Stimulated activated CD8-positive, alpha-beta memory T cell treated with anti-CD3 and anti-CD28 coated beads, Interleukin-7, amount 100 ng/mL, for 24 hours (primary cell): ENCODE measurements at regions not wholly inside any gene's neighbourhood (a gene's known extent, or its start where the extent isn't known, plus 50 kb on each side); places are given as distances from the start of the nearest gene placed in this dataset.
"Not testable (repeated sequence)": the region's sequence is repeated elsewhere in the genome, so short reads cannot be mapped to it uniquely, and the experiment has no call there.

ENCODE experiments used
- DNase-seq: peaks from one replicate; pipeline ENCODE4 v3.0.0-alpha.2; 2020; ENCODE audit warnings: low read depth

DNA sequence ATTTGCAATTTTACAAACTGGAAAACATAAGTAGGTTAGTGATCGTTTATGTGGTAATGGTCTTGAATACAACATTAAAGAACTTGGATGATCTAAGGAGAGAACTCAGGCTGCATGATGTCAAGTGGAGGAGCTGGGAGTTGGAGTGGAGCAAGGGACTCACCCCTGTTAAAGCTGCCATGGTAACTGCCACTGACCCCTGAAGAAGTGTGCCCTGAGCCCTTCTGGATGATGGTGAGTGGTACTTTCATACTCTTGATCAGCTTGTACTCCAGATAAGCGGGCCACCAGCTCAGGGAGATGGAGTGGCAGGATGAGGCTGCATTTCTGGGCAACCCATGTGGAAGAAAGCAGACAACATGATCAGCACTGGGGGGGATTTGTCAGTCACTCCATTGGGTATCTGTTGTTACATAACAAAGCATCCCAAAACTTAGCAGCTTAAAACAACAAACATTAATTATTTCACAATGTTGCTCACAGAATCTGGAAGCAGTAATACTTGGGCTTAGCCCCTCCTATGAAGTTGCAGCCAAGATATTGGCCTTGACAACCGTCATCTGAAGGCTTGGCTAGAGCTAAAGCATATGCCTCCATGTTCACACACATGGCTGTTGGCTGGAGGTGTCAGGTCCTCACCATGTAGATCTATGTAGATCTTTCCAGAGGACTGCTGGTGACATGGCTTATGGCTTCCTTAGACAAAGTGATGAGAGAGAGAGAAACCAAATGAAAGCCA lies 213.8 kb downstream of the DUSP10 start:
- no peak for DNase-seq

DNA sequence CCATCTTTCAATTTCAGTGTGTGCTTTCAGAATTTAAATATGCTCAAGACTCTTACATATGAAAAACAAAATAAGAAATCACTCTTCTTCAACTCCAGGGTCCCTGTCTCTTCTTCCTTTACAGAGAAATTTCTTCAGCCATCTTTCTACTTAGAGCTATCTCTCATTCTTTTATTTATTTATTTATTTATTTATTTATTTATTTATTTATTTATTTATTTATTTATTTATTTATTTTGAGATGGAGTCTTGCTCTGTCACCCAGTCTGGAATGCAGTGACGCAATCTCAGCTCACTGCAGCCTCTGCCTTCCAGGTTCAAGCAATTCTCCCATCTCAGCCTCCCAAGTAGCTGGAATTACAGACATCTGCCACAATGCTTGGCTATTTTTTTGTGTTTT lies 211.7 kb downstream of the DUSP10 start:
- DNase-seq: not testable (repeated sequence)

DNA sequence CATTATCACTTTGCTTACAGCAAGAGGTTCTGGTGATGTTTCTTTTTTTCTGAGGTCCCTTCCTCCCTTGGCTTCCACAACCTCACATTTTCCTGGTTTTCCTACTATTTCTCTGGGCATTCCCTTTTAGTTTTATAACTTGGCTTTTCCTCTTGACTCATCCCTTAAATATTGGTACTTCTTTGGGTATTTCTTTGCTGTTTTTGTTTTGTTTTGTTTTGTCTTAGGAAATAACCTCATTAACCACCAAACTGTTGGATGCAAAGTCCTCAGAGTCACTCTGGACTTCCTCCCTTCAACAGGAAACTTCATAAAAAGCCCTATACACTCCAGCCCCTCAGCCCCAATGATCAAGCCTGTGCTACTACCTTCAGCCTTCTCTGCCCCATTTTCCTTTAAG lies 211.1 kb downstream of the DUSP10 start:
- no peak for DNase-seq

DNA sequence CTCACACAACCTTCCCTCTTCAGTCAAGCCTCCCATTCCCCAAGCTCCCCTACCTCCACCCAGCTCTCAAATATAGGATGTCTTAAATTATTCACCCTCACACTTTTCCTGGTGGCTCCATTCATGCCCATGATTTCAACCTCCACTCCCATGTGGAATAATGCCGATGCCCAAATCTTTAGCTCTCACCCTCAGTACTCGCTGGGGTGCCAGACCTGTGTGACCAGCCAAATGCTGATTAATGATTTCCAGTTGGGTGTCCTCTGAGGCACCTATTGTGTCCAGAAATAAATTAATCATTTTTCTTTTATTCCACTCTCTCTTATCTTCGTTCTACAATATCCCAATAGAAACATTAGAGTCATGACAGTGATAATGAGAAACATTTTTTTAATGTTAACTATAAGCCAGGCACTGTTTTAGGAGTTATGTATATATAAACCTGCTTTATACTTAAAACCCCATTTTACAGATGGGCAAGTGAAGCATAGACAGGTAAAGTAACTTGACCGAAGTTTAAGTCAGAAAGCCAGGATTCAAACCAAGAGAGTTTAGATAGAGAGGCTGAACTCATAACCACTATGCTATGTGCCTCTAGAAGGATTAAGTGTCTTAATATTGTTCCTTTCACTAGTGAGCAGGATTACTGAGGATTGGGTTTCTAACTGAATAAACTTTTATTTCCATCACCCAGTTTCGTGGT lies 209.7 kb downstream of the DUSP10 start:
- no peak for DNase-seq

DNA sequence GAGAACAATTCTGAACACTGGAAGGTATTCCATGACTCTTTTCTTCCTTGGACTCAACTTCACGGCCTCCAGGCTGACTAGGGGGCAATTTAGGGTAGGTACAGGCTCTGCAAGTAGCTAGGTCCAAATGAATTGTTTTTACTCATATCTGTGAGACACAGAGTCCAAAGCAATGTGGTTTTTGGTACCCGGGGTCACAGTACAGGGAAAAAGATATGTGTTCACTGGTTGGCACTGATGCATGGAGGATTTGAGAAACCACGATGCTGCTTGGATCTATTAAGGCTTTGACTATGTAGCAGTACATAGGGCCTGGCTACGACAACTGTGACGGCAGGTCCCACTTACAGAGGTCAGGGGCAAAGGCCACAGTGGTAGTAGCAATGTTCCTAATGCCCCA lies 200.6 kb downstream of the DUSP10 start:
- DNase-seq: no peak

DNA sequence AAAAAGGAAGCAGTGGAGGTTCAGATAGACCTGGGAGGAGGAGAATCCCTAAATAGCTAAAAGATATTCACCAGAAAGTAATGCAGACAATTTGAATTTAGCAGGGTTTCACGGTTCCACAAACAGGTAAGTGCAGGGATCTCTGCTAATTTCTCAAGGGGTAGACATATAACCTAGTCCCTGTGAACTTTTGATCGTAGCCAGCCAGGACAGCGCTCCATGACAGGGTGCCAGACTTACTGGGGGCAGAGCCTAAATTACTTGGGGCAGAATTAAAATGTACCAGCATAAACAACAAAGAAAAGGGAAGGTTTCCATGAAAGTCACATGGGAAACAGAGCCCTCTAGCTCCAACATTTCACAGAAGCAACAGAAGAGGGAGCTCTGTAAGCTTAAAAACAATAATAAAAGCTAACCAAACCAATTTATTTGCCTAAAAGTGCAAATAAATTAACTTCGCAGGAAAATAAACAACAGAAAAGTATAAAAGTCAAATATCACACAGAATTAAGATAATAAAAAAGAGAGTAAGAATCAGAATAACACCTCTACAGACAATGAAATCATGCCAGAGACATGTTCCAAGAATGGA lies 198.3 kb downstream of the DUSP10 start:
- DNase-seq: no peak

DNA sequence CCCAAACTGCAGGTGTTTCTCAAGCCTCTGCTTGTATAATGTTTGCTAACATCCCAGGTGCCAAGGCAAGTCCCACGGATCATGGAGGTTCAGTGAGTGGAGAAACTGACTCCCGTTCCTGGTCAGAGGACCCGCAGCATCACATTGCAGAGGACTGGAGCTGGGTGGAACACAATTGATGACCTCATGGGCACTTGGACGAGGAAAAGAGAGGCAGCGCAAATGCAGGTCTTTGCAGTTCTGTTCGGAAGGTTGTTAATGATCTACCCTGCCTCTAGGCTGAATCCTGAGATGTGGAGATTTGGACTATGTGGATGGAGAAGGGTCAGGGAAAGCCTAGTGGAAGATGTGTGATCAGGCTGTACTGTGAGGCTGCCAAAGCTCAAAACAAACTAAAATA lies 192.9 kb downstream of the DUSP10 start:
- no peak for DNase-seq

DNA sequence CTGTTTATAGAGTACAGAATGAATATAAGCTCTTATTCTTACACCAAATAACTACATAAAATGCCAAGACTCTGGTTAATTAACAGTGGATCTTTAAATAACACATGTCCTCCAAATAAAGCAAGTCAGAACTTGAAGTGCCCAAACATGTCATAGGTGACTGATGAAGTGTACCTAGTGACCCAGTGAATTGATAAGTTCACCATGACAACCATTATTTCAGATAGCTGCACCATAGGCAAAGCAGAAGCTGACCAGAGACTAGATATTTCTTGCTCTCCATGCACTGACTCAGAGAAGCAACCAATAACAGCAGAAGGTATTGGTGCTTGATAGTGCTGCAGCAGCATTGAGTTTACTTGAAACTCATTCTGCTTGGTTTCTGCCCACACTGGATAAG lies 192.1 kb downstream of the DUSP10 start:
- no peak for DNase-seq

DNA sequence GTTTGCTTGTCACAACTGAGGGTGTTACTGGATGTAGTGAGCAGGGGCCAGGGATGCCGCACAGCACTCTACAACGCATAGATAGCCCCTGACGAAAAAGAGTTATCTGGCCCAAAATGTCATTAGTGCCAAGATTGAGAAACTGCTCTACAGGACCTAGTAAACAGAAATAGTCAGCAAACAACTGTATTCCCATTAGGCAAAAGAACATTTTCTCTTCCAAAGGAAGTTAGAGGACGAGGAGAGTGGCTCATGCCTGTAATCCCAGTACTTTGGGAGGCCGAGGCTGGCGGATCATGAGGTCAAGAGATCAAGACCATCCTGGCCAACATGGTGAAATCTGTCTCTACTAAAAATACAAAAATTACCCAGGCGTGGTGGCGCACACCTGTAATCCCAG lies 189.1 kb downstream of the DUSP10 start:
- not testable (repeated sequence) for DNase-seq

DNA sequence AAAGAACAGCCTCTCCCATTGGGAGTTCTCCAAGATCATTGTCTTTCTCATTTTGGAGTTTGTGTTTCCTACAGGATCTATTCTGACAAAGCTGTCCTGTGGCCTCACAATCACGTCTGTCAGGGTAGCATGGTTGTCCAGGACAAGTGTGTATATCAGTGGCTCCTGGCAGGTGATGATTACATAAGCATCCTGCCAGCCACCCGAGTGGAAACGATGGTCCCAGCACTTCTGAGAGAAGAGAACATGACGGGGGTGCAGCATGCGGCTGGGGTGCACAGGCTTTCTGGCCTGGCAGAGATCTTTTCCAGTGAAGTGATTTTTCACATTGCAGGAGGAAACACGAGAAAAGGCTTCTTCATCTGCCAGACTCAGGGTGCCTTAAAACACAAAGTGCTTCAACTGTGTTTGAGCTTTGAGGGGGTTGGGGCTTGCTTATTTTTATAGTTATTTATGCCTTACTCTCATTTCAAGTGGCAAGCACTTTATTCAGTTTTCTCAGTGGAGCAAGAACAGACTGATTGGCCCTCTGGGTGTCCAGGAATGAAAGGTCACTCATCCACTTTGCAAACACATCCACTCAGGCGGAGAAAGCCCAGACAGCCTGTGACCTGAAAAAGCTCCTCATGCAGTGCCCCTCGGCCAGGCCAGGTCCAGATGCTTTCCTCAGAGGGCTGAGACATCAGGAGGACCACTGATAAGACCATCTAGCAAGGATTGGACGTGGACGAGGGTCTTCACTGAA lies 186.0 kb downstream of the DUSP10 start:
- DNase-seq: no peak

DNA sequence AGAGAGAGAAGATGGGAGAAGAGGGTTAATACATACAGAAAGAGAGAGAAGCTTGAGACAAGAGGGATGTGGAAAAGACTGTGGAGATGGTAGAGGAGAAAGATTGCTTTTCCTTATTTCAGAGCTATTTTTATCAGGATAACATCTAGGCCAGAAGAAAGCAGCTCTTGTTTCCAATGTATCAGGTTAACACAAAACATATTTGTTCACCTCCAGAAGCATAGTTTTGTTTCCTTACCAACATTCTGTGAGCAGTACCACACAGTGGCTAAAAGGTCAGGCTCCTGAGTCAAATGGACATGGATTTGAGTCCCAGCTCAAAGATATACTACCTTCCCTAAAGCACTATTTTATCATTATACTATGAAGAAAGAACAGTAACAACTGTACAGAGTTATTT lies 185.5 kb downstream of the DUSP10 start:
- no peak for DNase-seq

DNA sequence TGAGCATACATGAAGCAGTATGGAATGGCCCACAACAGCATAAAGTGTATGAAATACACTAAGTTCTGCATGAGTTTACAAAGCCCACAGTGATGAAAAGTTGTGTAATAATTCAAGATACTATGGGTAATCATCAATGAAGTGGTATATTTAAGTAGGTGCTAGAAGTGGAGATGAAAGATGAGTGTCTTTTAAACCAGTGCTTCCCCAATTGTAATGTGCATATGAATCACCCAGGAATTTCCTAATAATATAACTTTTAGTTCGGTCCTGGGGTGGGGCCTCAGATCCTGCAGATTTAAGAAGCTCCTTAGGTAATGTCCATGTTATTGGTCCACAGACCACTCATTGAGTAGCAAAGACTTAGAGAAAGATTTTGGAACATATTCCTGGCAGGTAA lies 184.9 kb downstream of the DUSP10 start:
- no peak for DNase-seq

DNA sequence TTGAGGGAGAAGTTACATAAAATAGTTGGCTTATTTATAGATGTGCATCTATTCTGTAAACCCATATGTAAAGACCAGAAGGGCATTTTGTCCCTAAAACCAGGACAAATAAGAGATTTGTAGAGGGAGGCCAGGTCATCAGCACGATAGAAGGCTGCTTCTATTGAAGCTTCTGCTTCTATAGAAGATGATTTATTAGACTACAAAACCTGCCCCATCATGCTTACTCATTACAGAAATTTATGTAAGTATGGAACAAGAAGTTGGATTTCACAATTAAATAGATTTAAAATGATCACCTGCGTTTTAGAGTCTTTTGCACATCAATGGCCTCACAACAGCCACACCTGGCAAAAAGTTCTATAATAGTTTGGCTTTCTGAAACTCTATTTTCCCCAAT lies 183.5 kb downstream of the DUSP10 start:
- DNase-seq: no peak

DNA sequence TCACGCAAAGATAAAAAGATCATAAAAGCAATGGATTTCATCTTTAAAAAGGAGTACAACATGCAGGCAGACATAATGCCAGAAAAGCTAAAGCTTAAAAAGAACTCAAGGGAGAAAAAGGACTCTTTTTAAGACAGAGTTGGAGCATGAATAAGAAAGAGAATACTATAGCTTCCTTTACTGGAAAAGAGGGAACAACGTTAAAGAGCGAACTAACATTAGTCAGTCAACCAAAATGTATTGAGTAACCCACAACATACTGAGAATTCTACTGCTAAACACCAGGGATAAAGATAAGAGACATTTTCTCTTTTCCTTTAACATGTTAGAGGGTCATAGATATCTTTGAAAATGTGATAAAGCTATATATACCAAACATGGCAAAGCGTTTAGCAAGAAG lies 182.0 kb downstream of the DUSP10 start:
- DNase-seq: no peak

DNA sequence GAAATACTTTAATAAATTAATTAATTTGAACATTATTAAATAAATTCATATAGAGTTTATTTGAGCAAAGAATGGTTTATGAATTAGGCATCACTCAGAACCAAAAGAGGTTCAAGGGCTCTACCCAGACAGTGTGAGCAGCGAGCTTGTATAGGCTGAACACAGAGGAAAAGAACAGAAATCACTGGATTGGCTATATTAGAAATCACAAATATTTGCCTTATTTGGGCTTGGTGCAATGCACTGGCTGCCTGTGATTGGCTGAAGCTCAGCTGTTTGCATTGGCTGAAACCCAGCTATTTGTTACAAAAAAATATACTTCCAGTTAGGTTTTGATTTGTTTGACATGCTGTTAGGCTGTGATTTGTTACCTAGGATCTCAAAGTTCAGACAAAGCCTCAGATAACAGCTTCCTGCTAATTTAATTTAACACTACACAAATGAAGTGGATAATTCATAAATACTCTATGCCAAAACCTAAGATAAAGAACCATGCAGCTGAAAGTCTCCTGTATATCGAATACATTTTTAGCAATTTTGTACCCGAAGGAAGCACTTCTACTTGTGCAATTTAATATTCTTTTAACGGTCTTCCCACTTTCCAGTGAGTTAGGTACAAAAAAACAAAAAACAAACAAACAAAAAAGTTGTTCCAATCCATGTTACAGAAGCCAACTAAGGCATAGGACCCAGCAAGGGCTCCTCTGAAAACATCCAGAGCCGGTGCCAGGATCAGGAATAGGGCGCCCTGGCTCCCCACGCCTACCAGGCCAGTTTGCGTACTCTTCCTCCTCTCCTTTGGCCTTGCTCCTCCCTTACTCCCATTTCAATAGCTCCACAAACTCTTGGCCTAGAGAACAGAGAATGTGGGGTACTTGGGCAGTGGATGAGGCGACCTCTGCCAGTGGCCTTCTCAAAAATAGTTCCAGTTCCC lies 179.1 kb downstream of the DUSP10 start:
- DNase-seq: no peak

DNA sequence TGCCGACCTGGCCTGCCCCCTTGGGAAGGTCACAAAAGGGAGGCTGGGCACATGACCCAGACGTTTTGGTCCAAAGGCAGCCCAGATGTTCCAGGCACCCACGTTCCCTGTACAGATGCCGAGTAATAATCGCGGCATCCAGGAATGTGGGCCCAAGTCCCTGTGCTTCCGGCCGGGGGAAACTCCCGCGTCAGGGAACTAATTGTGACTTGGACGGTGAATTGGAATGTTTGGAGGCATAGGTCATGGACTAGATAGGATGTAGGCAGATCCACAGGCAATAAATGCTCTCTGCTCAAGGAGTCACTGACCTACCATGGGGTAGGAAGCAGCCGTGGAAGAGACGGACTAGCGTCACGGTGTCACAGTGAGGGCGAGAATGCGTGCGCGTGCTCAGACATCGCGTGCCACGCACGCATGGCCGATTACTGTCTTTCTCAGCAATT lies 178.4 kb downstream of the DUSP10 start:
- no peak for DNase-seq

DNA sequence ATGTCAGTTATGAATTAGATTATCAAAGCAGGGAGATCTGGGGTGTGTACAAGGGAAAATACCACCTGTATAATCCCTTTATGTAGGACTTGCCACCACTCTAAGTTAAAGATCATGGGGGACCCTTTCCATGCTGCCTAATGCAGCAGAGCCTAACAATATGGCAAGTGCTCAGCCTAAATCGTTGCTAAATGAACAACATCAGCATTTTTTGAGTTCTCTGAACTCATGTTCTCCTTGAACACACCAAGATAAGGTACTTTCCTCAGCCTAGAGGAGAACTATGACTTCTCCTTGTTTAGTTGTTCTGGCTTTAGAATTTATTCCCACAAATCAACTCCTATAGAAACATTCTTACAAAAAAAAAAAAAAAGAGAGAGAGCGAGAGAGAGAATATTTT lies 177.0 kb downstream of the DUSP10 start:
- no peak for DNase-seq

DNA sequence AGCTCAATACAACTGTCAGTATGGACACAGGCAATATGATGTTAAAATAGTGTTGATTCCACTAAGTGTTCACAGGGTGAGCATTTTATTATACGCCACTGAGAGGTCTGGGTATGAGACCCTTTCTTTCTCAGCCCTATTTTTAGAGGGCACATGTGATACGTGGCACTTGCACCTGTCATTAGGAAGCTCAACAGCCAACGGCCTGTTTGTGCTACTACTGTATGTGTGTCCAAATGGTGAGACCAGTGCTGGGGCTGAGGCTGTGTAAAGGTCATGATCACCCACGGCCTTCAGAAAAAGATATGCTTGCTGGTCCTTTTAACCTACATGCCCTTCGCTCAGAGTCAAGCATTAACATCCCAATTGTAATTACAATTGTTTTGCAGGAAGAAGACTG lies 176.2 kb downstream of the DUSP10 start:
- DNase-seq: no peak

DNA sequence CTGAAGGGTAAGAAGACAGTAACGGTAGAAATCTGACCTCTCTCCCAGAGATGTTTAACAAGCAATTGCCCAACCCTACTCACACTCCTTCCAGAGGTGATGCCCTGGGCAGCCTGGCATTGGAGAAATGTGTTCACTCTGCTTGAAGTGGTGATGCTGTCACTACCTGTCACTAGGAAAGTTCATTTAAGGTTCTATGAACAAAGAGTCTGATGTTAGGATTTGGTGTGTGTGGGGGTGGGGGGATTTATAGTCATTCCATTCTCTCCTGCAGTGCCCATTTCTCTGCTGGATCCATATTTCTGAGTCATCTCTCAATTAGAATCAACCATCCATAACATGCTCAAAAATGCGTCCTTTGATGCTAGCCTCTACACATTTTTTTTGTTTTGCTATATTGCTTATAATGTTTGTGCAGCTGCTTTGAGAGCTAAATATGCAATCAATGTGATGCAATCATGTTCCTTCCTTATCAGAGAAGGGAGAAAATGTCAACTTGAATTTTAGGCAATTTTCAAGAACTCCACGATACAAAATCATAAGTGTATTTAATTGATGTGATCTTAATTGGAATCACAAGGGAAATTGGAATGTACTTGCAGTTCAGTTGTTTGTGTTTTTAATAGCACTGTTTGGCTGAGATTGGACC lies 173.9 kb downstream of the DUSP10 start:
- DNase-seq: no peak

DNA sequence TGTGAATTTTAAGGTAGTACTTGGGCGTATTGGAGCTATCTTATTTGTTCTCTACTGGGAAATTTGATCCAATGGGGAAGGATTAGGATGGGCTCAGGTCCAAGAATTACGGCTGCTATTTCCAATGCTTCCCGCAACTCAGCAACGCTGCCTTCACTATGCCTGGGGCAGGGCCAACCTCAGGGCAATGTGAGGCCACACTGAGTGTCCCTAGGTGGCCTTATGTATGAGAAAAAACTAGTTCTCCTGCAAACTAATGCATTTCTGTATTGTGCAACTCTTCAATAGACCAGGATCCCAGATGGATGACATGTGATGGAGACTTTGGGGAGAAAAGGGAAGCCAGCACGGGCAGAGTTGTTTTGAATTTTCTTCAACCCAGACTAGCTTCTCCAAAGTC lies 168.1 kb downstream of the DUSP10 start:
- DNase-seq: no peak

DNA sequence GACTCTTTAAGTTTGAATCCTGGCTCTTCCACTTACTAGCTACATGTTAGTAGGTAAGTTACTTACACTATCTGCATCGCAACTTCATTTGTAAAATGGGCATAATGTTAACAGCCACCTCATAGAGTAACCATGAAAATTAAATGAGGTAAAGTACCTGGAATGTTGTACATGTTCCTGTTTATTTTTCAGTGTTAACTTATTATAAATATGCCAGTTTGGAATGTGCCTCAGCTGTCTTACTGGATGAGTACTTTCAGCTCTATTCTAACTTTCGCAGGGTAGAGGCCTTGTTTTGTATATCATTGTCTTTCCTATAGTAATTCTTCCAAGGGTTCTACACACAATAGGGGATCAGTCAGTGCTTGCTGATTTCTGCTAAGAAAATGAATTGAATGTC lies 167.4 kb downstream of the DUSP10 start:
- no peak for DNase-seq
